Type B pancreatic cell (in vitro differentiated cells): ENCODE measurements at regions not wholly inside any gene's neighbourhood (a gene's known extent, or its start where the extent isn't known, plus 50 kb on each side); places are given as distances from the start of the nearest gene placed in this dataset.

Source experiments
- DNase-seq: peaks from one replicate; pipeline ENCODE4 v3.0.0; 2021; ENCODE audit warnings: mixed read lengths; ENCODE audit not compliant: unreplicated experiment; ENCODE audit errors: extremely low spot score
- H3K27ac Mint-ChIP-seq: 2 replicates; pipeline ENCODE4 v1.8.0; 2021; ENCODE audit warnings: mild to moderate bottlenecking, mixed read lengths
- H3K27me3 Mint-ChIP-seq: 2 replicates; pipeline ENCODE4 v1.8.0; 2021; ENCODE audit warnings: mixed read lengths
- H3K36me3 Mint-ChIP-seq: 2 replicates; pipeline ENCODE4 v1.8.0; 2021; ENCODE audit warnings: mixed read lengths
- H3K4me1 Mint-ChIP-seq: one replicate; pipeline ENCODE4 v1.8.0; 2021; ENCODE audit warnings: mixed read lengths; ENCODE audit not compliant: unreplicated experiment
- H3K4me3 Mint-ChIP-seq: 2 replicates; pipeline ENCODE4 v1.8.0; 2021; ENCODE audit warnings: mild to moderate bottlenecking, mixed read lengths
- H3K9me3 Mint-ChIP-seq: 2 replicates; pipeline ENCODE4 v1.8.0; 2021; ENCODE audit warnings: mixed read lengths
- CTCF ChIP-seq: fragments of 200-600 bp; sonication (generic); conservative IDR thresholded peaks from 2 replicates; pipeline ENCODE4 v1.5.0; 2021; ENCODE audit warnings: antibody characterized with exemption, mild to moderate bottlenecking

GRCh38 chr2:145551686-145552085 is 1031.8 kb upstream of the ZEB2 start:
- H3K27me3 Mint-ChIP-seq = peaks cover 4% of the 10 kb centered on the region
- H3K9me3 Mint-ChIP-seq = peaks cover 4% of the 10 kb centered on the region
- no peak for DNase-seq
- TF ChIP-seq CTCF = no peak
- no peaks in the 10 kb centered on the region for H3K36me3 Mint-ChIP-seq
- H3K27ac Mint-ChIP-seq = no peak overlapping the region
- peaks cover 8% of the 10 kb centered on the region for H3K4me1 Mint-ChIP-seq
- H3K4me3 Mint-ChIP-seq = no peak overlapping the region

GRCh38 chr2:145548479-145548878 is 1028.6 kb upstream of the ZEB2 start:
- no peaks in the 10 kb centered on the region for H3K36me3 Mint-ChIP-seq
- H3K9me3 Mint-ChIP-seq = peaks cover 11% of the 10 kb centered on the region
- H3K27me3 Mint-ChIP-seq = no peaks in the 10 kb centered on the region
- TF ChIP-seq CTCF = no peak
- H3K4me3 Mint-ChIP-seq = no peak overlapping the region
- DNase-seq = no peak
- H3K4me1 Mint-ChIP-seq = peaks cover 8% of the 10 kb centered on the region
- no peak overlapping the region for H3K27ac Mint-ChIP-seq

- peaks cover 18% of the 10 kb centered on the region for H3K9me3 Mint-ChIP-seq
- no peak for TF ChIP-seq CTCF
- H3K4me1 Mint-ChIP-seq = peaks cover 8% of the 10 kb centered on the region
- no peaks in the 10 kb centered on the region for H3K36me3 Mint-ChIP-seq
- DNase-seq = no peak
- H3K4me3 Mint-ChIP-seq = no peak overlapping the region
- H3K27ac Mint-ChIP-seq = no peak overlapping the region
- no peaks in the 10 kb centered on the region for H3K27me3 Mint-ChIP-seq
These were observed 1027.7 kb upstream of the ZEB2 start for GRCh38 chr2:145547620-145548019.

- peaks cover 18% of the 10 kb centered on the region for H3K9me3 Mint-ChIP-seq
- H3K27ac Mint-ChIP-seq = no peak overlapping the region
- TF ChIP-seq CTCF = no peak
- DNase-seq = no peak
- peaks cover 8% of the 10 kb centered on the region for H3K4me1 Mint-ChIP-seq
- H3K4me3 Mint-ChIP-seq = no peak overlapping the region
- H3K27me3 Mint-ChIP-seq = no peaks in the 10 kb centered on the region
- H3K36me3 Mint-ChIP-seq = no peaks in the 10 kb centered on the region
These were observed 1026.2 kb upstream of the ZEB2 start for GRCh38 chr2:145546091-145546490.

- no peak for DNase-seq
- H3K4me3 Mint-ChIP-seq = no peak overlapping the region
- H3K4me1 Mint-ChIP-seq = peaks cover 8% of the 10 kb centered on the region
- H3K27ac Mint-ChIP-seq = no peak overlapping the region
- H3K36me3 Mint-ChIP-seq = no peaks in the 10 kb centered on the region
- no peak for TF ChIP-seq CTCF
- no peaks in the 10 kb centered on the region for H3K27me3 Mint-ChIP-seq
- peaks cover 18% of the 10 kb centered on the region for H3K9me3 Mint-ChIP-seq
These were observed 1023.9 kb upstream of the ZEB2 start for GRCh38 chr2:145543856-145544255.

- DNase-seq = no peak
- no peaks in the 10 kb centered on the region for H3K36me3 Mint-ChIP-seq
- peaks cover 18% of the 10 kb centered on the region for H3K9me3 Mint-ChIP-seq
- H3K27me3 Mint-ChIP-seq = no peaks in the 10 kb centered on the region
- no peak overlapping the region for H3K27ac Mint-ChIP-seq
- TF ChIP-seq CTCF = no peak
- no peak overlapping the region for H3K4me3 Mint-ChIP-seq
- H3K4me1 Mint-ChIP-seq = peaks cover 9% of the 10 kb centered on the region
These were observed 1023.2 kb upstream of the ZEB2 start for GRCh38 chr2:145543155-145543554.
